ENCODE measurements at regions not wholly inside any gene's neighbourhood (a gene's known extent, or its start where the extent isn't known, plus 50 kb on each side); places are given as distances from the start of the nearest gene placed in this dataset.

GRCh38 chr9:32875242-32875641, 91.9 kb downstream of the TMEM215 start:
- FAIRE-seq: no peak

GRCh38 chr9:32875748-32876147, 92.4 kb downstream of the TMEM215 start:
- intact Hi-C loops (cut with DNase I): no loop called here

More at GRCh38 chr9:32875242-32875641, 91.9 kb downstream of the TMEM215 start:
- no peak for TF ChIP-seq CTCF (IDR thresholded peaks at IDR 0.05; ENCODE audit: borderline replicate concordance, extremely low read depth, insufficient read depth)
- DNase-seq: no peak
- Histone ChIP-seq H3K9ac (ENCODE audit: low read length in 3 of 3) (no peak overlapping the region), H3K27ac (ENCODE audit: low read depth in 2 of 2, low read length in 2 of 2) (no peak overlapping the region), H3K4me1 (ENCODE audit: control insufficient read depth in 2 of 3, insufficient read depth in 2 of 3, low read depth in 1 of 3, low read length in 3 of 3) (no peaks in the 10 kb centered on the region), H3K27me3 (ENCODE audit: control insufficient read depth, insufficient read depth, low read length) (no peaks in the 10 kb centered on the region), H3K9me3 (ENCODE audit: control insufficient read depth in 2 of 3, insufficient read depth in 1 of 3, low read length in 3 of 3) (no peaks in the 10 kb centered on the region), H3K4me3 (ENCODE audit: low read length in 3 of 3) (no peak overlapping the region), H3K36me3 (ENCODE audit: control insufficient read depth in 2 of 3, insufficient read depth in 3 of 3, low read length in 3 of 3) (no peaks in the 10 kb centered on the region)
- intact Hi-C loops (cut with DNase I): no loop called here

GRCh38 chr9:32877103-32877502, 93.8 kb downstream of the TMEM215 start:
- Histone ChIP-seq H3K4me3 (ENCODE audit: low read length in 3 of 3) (no peak overlapping the region), H3K27me3 (ENCODE audit: control insufficient read depth, insufficient read depth, low read length) (no peaks in the 10 kb centered on the region), H3K9ac (ENCODE audit: low read length in 3 of 3) (no peak overlapping the region), H3K27ac (ENCODE audit: low read depth in 2 of 2, low read length in 2 of 2) (no peak overlapping the region), H3K9me3 (ENCODE audit: control insufficient read depth in 2 of 3, insufficient read depth in 1 of 3, low read length in 3 of 3) (no peaks in the 10 kb centered on the region), H3K36me3 (ENCODE audit: control insufficient read depth in 2 of 3, insufficient read depth in 3 of 3, low read length in 3 of 3) (no peaks in the 10 kb centered on the region), H3K4me1 (ENCODE audit: control insufficient read depth in 2 of 3, insufficient read depth in 2 of 3, low read depth in 1 of 3, low read length in 3 of 3) (no peaks in the 10 kb centered on the region)
- DNase-seq: no peak
- FAIRE-seq: no peak
- no peak for TF ChIP-seq CTCF (IDR thresholded peaks at IDR 0.05; ENCODE audit: borderline replicate concordance, extremely low read depth, insufficient read depth)
- intact Hi-C loops (cut with DNase I): no loop called here

More at GRCh38 chr9:32875748-32876147, 92.4 kb downstream of the TMEM215 start:
- TF ChIP-seq CTCF (IDR thresholded peaks at IDR 0.05; ENCODE audit: borderline replicate concordance, extremely low read depth, insufficient read depth): no peak
- no peak for DNase-seq
- Histone ChIP-seq H3K4me1 (ENCODE audit: control insufficient read depth in 2 of 3, insufficient read depth in 2 of 3, low read depth in 1 of 3, low read length in 3 of 3) (no peaks in the 10 kb centered on the region), H3K36me3 (ENCODE audit: control insufficient read depth in 2 of 3, insufficient read depth in 3 of 3, low read length in 3 of 3) (no peaks in the 10 kb centered on the region), H3K27me3 (ENCODE audit: control insufficient read depth, insufficient read depth, low read length) (no peaks in the 10 kb centered on the region), H3K9me3 (ENCODE audit: control insufficient read depth in 2 of 3, insufficient read depth in 1 of 3, low read length in 3 of 3) (no peaks in the 10 kb centered on the region), H3K4me3 (ENCODE audit: low read length in 3 of 3) (no peak overlapping the region), H3K27ac (ENCODE audit: low read depth in 2 of 2, low read length in 2 of 2) (no peak overlapping the region), H3K9ac (ENCODE audit: low read length in 3 of 3) (no peak overlapping the region)
- FAIRE-seq: no peak

- no peak overlapping the region for H3K27ac ChIP-seq (ENCODE audit: low read depth in 2 of 2, low read length in 2 of 2)
- H3K9me3 ChIP-seq (ENCODE audit: control insufficient read depth in 2 of 3, insufficient read depth in 1 of 3, low read length in 3 of 3): no peaks in the 10 kb centered on the region
- no peaks in the 10 kb centered on the region for H3K4me1 ChIP-seq (ENCODE audit: control insufficient read depth in 2 of 3, insufficient read depth in 2 of 3, low read depth in 1 of 3, low read length in 3 of 3)
- no peaks in the 10 kb centered on the region for H3K36me3 ChIP-seq (ENCODE audit: control insufficient read depth in 2 of 3, insufficient read depth in 3 of 3, low read length in 3 of 3)
- no peak for TF ChIP-seq CTCF (IDR thresholded peaks at IDR 0.05; ENCODE audit: borderline replicate concordance, extremely low read depth, insufficient read depth)
- no peak overlapping the region for H3K9ac ChIP-seq (ENCODE audit: low read length in 3 of 3)
- no peaks in the 10 kb centered on the region for H3K27me3 ChIP-seq (ENCODE audit: control insufficient read depth, insufficient read depth, low read length)
- intact Hi-C loops (cut with DNase I): no loop called here
- FAIRE-seq (no peak), DNase-seq (no peak)
- no peak overlapping the region for H3K4me3 ChIP-seq (ENCODE audit: low read length in 3 of 3)
Observed at GRCh38 chr9:32877639-32878217, 94.4 kb downstream of the TMEM215 start.
